ENCODE measurements at regions not wholly inside any gene's neighbourhood (a gene's known extent, or its start where the extent isn't known, plus 50 kb on each side); places are given as distances from the start of the nearest gene placed in this dataset.

- no peaks in the 10 kb centered on the region for H3K9me3 Mint-ChIP-seq
- H3K27ac Mint-ChIP-seq: no peak overlapping the region
- H3K4me3 Mint-ChIP-seq: no peak overlapping the region
- H3K36me3 Mint-ChIP-seq: no peaks in the 10 kb centered on the region
- peaks cover 0 to 8% (median 4%) of the 10 kb centered on the region in 3 donors for H3K4me1 Mint-ChIP-seq
- H3K27me3 Mint-ChIP-seq: no peaks in the 10 kb centered on the region
These were observed 252.5 kb upstream of the DMRT1 start for GRCh38 chr9:588981-589380.

- Mint-ChIP-seq H3K36me3 (no peaks in the 10 kb centered on the region), H3K4me3 (no peak overlapping the region), H3K27ac (no peak overlapping the region), H3K27me3 (no peaks in the 10 kb centered on the region), H3K9me3 (no peaks in the 10 kb centered on the region), H3K4me1 (peaks cover 0 to 8% (median 4%) of the 10 kb centered on the region in 3 donors)
These were observed 251.8 kb upstream of the DMRT1 start for GRCh38 chr9:589723-590122.

- Mint-ChIP-seq H3K27me3 (no peaks in the 10 kb centered on the region), H3K4me3 (no peak overlapping the region), H3K9me3 (no peaks in the 10 kb centered on the region), H3K27ac (no peak overlapping the region), H3K36me3 (no peaks in the 10 kb centered on the region), H3K4me1 (peaks cover 0 to 8% (median 4%) of the 10 kb centered on the region in 3 donors)
These were observed 250.2 kb upstream of the DMRT1 start for GRCh38 chr9:591292-591691.

GRCh38 chr9:592225-592624 is 249.3 kb upstream of the DMRT1 start:
- Mint-ChIP-seq H3K27ac (no peak overlapping the region), H3K4me3 (no peak overlapping the region), H3K4me1 (peaks cover 0 to 8% (median 4%) of the 10 kb centered on the region in 3 donors), H3K36me3 (no peaks in the 10 kb centered on the region), H3K9me3 (no peaks in the 10 kb centered on the region), H3K27me3 (no peaks in the 10 kb centered on the region)

- Mint-ChIP-seq H3K27me3 (no peaks in the 10 kb centered on the region), H3K9me3 (no peaks in the 10 kb centered on the region), H3K27ac (no peak overlapping the region), H3K36me3 (no peaks in the 10 kb centered on the region), H3K4me3 (no peak overlapping the region), H3K4me1 (peaks cover 0 to 8% (median 4%) of the 10 kb centered on the region in 3 donors)
These were observed 248.8 kb upstream of the DMRT1 start for GRCh38 chr9:592733-593132.

- Mint-ChIP-seq H3K4me1 (peaks cover 0 to 8% (median 4%) of the 10 kb centered on the region in 3 donors), H3K9me3 (no peaks in the 10 kb centered on the region), H3K36me3 (no peaks in the 10 kb centered on the region), H3K27ac (no peak overlapping the region), H3K4me3 (no peak overlapping the region), H3K27me3 (no peaks in the 10 kb centered on the region)
These were observed 247.7 kb upstream of the DMRT1 start for GRCh38 chr9:593809-594208.

- no peaks in the 10 kb centered on the region for H3K27me3 Mint-ChIP-seq
- no peaks in the 10 kb centered on the region for H3K9me3 Mint-ChIP-seq
- peaks cover 2% of the 10 kb centered on the region for H3K36me3 Mint-ChIP-seq
- no peak overlapping the region for H3K4me3 Mint-ChIP-seq
- H3K4me1 Mint-ChIP-seq: no peaks in the 10 kb centered on the region
- H3K27ac Mint-ChIP-seq: no peak overlapping the region
These were observed 244.8 kb upstream of the DMRT1 start for GRCh38 chr9:596703-597102.

GRCh38 chr9:600006-600405 is 241.5 kb upstream of the DMRT1 start:
- H3K4me1 Mint-ChIP-seq: no peaks in the 10 kb centered on the region
- H3K27ac Mint-ChIP-seq: no peak overlapping the region
- peaks cover 3% of the 10 kb centered on the region for H3K36me3 Mint-ChIP-seq
- H3K9me3 Mint-ChIP-seq: no peaks in the 10 kb centered on the region
- no peaks in the 10 kb centered on the region for H3K27me3 Mint-ChIP-seq
- no peak overlapping the region for H3K4me3 Mint-ChIP-seq

GRCh38 chr9:602716-603115 is 238.8 kb upstream of the DMRT1 start:
- Mint-ChIP-seq H3K9me3 (no peaks in the 10 kb centered on the region), H3K27ac (no peak overlapping the region), H3K36me3 (peaks cover 3% of the 10 kb centered on the region), H3K4me3 (no peak overlapping the region), H3K4me1 (no peaks in the 10 kb centered on the region), H3K27me3 (no peaks in the 10 kb centered on the region)

- no peak overlapping the region for H3K4me3 Mint-ChIP-seq
- no peaks in the 10 kb centered on the region for H3K27me3 Mint-ChIP-seq
- H3K9me3 Mint-ChIP-seq: no peaks in the 10 kb centered on the region
- H3K4me1 Mint-ChIP-seq: no peaks in the 10 kb centered on the region
- H3K36me3 Mint-ChIP-seq: peaks cover 3% of the 10 kb centered on the region
- no peak overlapping the region for H3K27ac Mint-ChIP-seq
These were observed 238.4 kb upstream of the DMRT1 start for GRCh38 chr9:603126-603525.

- Mint-ChIP-seq H3K36me3 (no peaks in the 10 kb centered on the region), H3K4me3 (no peak overlapping the region), H3K4me1 (no peaks in the 10 kb centered on the region), H3K27ac (no peak overlapping the region), H3K9me3 (no peaks in the 10 kb centered on the region), H3K27me3 (no peaks in the 10 kb centered on the region)
These were observed 234.1 kb upstream of the DMRT1 start for GRCh38 chr9:607417-607816.

GRCh38 chr9:613771-614347 is 227.6 kb upstream of the DMRT1 start:
- Mint-ChIP-seq H3K4me3 (no peak overlapping the region), H3K36me3 (no peaks in the 10 kb centered on the region), H3K4me1 (peaks cover 7 to 10% (median 8%) of the 10 kb centered on the region in 3 donors), H3K27ac (peak overlapping the region in 1 of 3 donors; percentile 6), H3K9me3 (no peaks in the 10 kb centered on the region), H3K27me3 (no peaks in the 10 kb centered on the region)

GRCh38 chr9:614431-614830 is 227.1 kb upstream of the DMRT1 start:
- H3K27me3 Mint-ChIP-seq: no peaks in the 10 kb centered on the region
- no peaks in the 10 kb centered on the region for H3K36me3 Mint-ChIP-seq
- H3K9me3 Mint-ChIP-seq: no peaks in the 10 kb centered on the region
- no peak overlapping the region for H3K27ac Mint-ChIP-seq
- peaks cover 7 to 10% (median 8%) of the 10 kb centered on the region in 3 donors for H3K4me1 Mint-ChIP-seq
- H3K4me3 Mint-ChIP-seq: no peak overlapping the region

- no peaks in the 10 kb centered on the region for H3K9me3 Mint-ChIP-seq
- H3K27me3 Mint-ChIP-seq: no peaks in the 10 kb centered on the region
- no peak overlapping the region for H3K4me3 Mint-ChIP-seq
- no peaks in the 10 kb centered on the region for H3K36me3 Mint-ChIP-seq
- no peak overlapping the region for H3K27ac Mint-ChIP-seq
- H3K4me1 Mint-ChIP-seq: peaks cover 7 to 10% (median 8%) of the 10 kb centered on the region in 3 donors
These were observed 225.7 kb upstream of the DMRT1 start for GRCh38 chr9:615756-616155.

GRCh38 chr9:616694-617093 is 224.8 kb upstream of the DMRT1 start:
- Mint-ChIP-seq H3K9me3 (no peaks in the 10 kb centered on the region), H3K27ac (no peak overlapping the region), H3K27me3 (peaks cover under 1% of the 10 kb centered on the region), H3K4me3 (no peak overlapping the region), H3K4me1 (peaks cover 7 to 10% (median 8%) of the 10 kb centered on the region in 3 donors), H3K36me3 (no peaks in the 10 kb centered on the region)

- Mint-ChIP-seq H3K9me3 (no peaks in the 10 kb centered on the region), H3K27me3 (peaks cover 1% of the 10 kb centered on the region), H3K36me3 (no peaks in the 10 kb centered on the region), H3K27ac (peak overlapping the region in 1 of 3 donors; percentile 10), H3K4me1 (peaks cover 7 to 10% (median 8%) of the 10 kb centered on the region in 3 donors), H3K4me3 (no peak overlapping the region)
These were observed 223.9 kb upstream of the DMRT1 start for GRCh38 chr9:617445-618085.
